ENCODE measurements at regions not wholly inside any gene's neighbourhood (a gene's known extent, or its start where the extent isn't known, plus 50 kb on each side); places are given as distances from the start of the nearest gene placed in this dataset.

GRCh38 chr12:127594351-127594970 is 672.5 kb upstream of the TMEM132C start:
- no peak overlapping the region for H3K9ac ChIP-seq (ENCODE audit: low read length)
- Mint-ChIP-seq H3K27ac (no peak overlapping the region), H3K4me1 (no peaks in the 10 kb centered on the region), H3K27me3 (no peaks in the 10 kb centered on the region), H3K9me3 (ENCODE audit: insufficient read depth) (peaks cover 2% of the 10 kb centered on the region), H3K4me3 (no peak overlapping the region)
- no peaks in the 10 kb centered on the region for H4K20me1 ChIP-seq (ENCODE audit: control insufficient read depth, insufficient read depth, low read length, poor library complexity, severe bottlenecking)
- H3K4me1 ChIP-seq (ENCODE audit: control insufficient read depth in 2 of 2, insufficient read depth in 2 of 2, low read length in 2 of 2), result no peaks in the 10 kb centered on the region
- no peak overlapping the region for H3K27ac ChIP-seq (ENCODE audit: low read length in 2 of 2)
- intact Hi-C loops (cut with micrococcal nuclease), result no loop called here
- no peak overlapping the region for H3K4me2 ChIP-seq (replicated peaks; ENCODE audit: low read depth, low read length, poor library complexity, severe bottlenecking)
- H2AFZ ChIP-seq (ENCODE audit: insufficient read depth, low read depth, low read length, poor library complexity, severe bottlenecking), result no peak overlapping the region
- no peak for TF ChIP-seq EZH2 (IDR thresholded peaks at IDR 0.05; ENCODE audit: borderline replicate concordance, insufficient read depth, low read depth, low read length, poor library complexity, severe bottlenecking)
- no peak for TF ChIP-seq CTCF (IDR thresholded peaks at IDR 0.05)
- POLR2A ChIA-PET, result no interaction called here
- ATAC-seq (ENCODE audit: low read depth) (no peak), DNase-seq (no peak)
- CTCF ChIA-PET, result no interaction called here
- H3K9me3 ChIP-seq (ENCODE audit: control extremely low read depth in 1 of 3, control insufficient read depth in 2 of 3, insufficient read depth in 1 of 3, low read length in 2 of 3), result no peaks in the 10 kb centered on the region
- H3K36me3 ChIP-seq (replicated peaks in 1 of 2; ENCODE audit: control extremely low read depth in 1 of 2, control insufficient read depth in 1 of 2, extremely low read depth in 1 of 2, insufficient read depth in 2 of 2, low read length in 1 of 2), result no peaks in the 10 kb centered on the region
- 66% methylated on average over 2 of the region's 6 CpGs for WGBS (ENCODE audit: insufficient coverage)
- H3K27me3 ChIP-seq (replicated peaks in 1 of 4; ENCODE audit: control extremely low read depth in 1 of 4, control insufficient read depth in 3 of 4, insufficient read depth in 4 of 4, low read length in 3 of 4), result no peaks in the 10 kb centered on the region
- no peaks in the 10 kb centered on the region for H3K79me2 ChIP-seq (ENCODE audit: control insufficient read depth, insufficient read depth, low read length)
- no peak overlapping the region for H3K4me3 ChIP-seq (ENCODE audit: control extremely low read depth in 1 of 5, extremely low read depth in 1 of 5, insufficient read depth in 1 of 5, low read depth in 2 of 5, low read length in 4 of 5)

GRCh38 chr12:127595506-127595905 is 671.5 kb upstream of the TMEM132C start:
- Histone ChIP-seq H2AFZ (ENCODE audit: insufficient read depth, low read depth, low read length, poor library complexity, severe bottlenecking) (no peak overlapping the region), H3K79me2 (ENCODE audit: control insufficient read depth, insufficient read depth, low read length) (no peaks in the 10 kb centered on the region), H3K27ac (ENCODE audit: low read length in 2 of 2) (no peak overlapping the region), H3K4me3 (ENCODE audit: control extremely low read depth in 1 of 5, extremely low read depth in 1 of 5, insufficient read depth in 1 of 5, low read depth in 2 of 5, low read length in 4 of 5) (no peak overlapping the region), H3K9ac (ENCODE audit: low read length) (no peak overlapping the region), H3K36me3 (replicated peaks in 1 of 2; ENCODE audit: control extremely low read depth in 1 of 2, control insufficient read depth in 1 of 2, extremely low read depth in 1 of 2, insufficient read depth in 2 of 2, low read length in 1 of 2) (no peaks in the 10 kb centered on the region), H3K4me1 (ENCODE audit: control insufficient read depth in 2 of 2, insufficient read depth in 2 of 2, low read length in 2 of 2) (no peaks in the 10 kb centered on the region), H3K4me2 (replicated peaks; ENCODE audit: low read depth, low read length, poor library complexity, severe bottlenecking) (no peak overlapping the region), H3K9me3 (ENCODE audit: control extremely low read depth in 1 of 3, control insufficient read depth in 2 of 3, insufficient read depth in 1 of 3, low read length in 2 of 3) (no peaks in the 10 kb centered on the region), H3K27me3 (replicated peaks in 1 of 4; ENCODE audit: control extremely low read depth in 1 of 4, control insufficient read depth in 3 of 4, insufficient read depth in 4 of 4, low read length in 3 of 4) (no peaks in the 10 kb centered on the region), H4K20me1 (ENCODE audit: control insufficient read depth, insufficient read depth, low read length, poor library complexity, severe bottlenecking) (no peaks in the 10 kb centered on the region)
- WGBS (ENCODE audit: insufficient coverage), result 90% methylated on average over 1 of the region's 4 CpGs
- no peak overlapping the region for H3K4me3 Mint-ChIP-seq
- no peak for DNase-seq
- CTCF ChIA-PET, result no interaction called here
- H3K27me3 Mint-ChIP-seq, result no peaks in the 10 kb centered on the region
- no peaks in the 10 kb centered on the region for H3K4me1 Mint-ChIP-seq
- peaks cover 2% of the 10 kb centered on the region for H3K9me3 Mint-ChIP-seq (ENCODE audit: insufficient read depth)
- intact Hi-C loops (cut with micrococcal nuclease), result no loop called here
- no peak overlapping the region for H3K27ac Mint-ChIP-seq
- POLR2A ChIA-PET, result no interaction called here
- no peak for ATAC-seq (ENCODE audit: low read depth)
- no peak for TF ChIP-seq EZH2 (IDR thresholded peaks at IDR 0.05; ENCODE audit: borderline replicate concordance, insufficient read depth, low read depth, low read length, poor library complexity, severe bottlenecking)

Measured in B cell (primary cell).